Neural cell (in vitro differentiated cells): ENCODE measurements at regions not wholly inside any gene's neighbourhood (a gene's known extent, or its start where the extent isn't known, plus 50 kb on each side); places are given as distances from the start of the nearest gene placed in this dataset.

Source experiments
- H2AFZ ChIP-seq: fragments of 200-600, 300-800 bp; sonication (generic), shearing (Covaris generic); 2 replicates; pipeline ENCODE4 v1.6.0; 2014; ENCODE audit warnings: low read depth, mild to moderate bottlenecking, antibody characterized with exemption, low read length, moderate library complexity
- H3F3A ChIP-seq: fragments of 200-600 bp; shearing (Covaris generic); 2 replicates; pipeline ENCODE4 v1.6.1; 2016; ENCODE audit warnings: mild to moderate bottlenecking, moderate library complexity, mixed read lengths, antibody characterized with exemption, low read length; ENCODE audit not compliant: insufficient read depth, poor library complexity, severe bottlenecking
- H3K27ac ChIP-seq: fragments of 200-600, 300-800 bp; sonication (generic), shearing (Covaris generic); 2 replicates; pipeline ENCODE4 v1.5.1; 2014; ENCODE audit warnings: mild to moderate bottlenecking, low read length, moderate library complexity
- H3K27me3 ChIP-seq: fragments of 300-800, 200-600 bp; sonication (generic), shearing (Covaris generic); 2 replicates; pipeline ENCODE4 v1.6.0; 2014; ENCODE audit warnings: mild to moderate bottlenecking, low read depth, low read length, moderate library complexity; ENCODE audit not compliant: insufficient read depth
- H3K36me3 ChIP-seq: fragments of 300-800, 200-600 bp; sonication (generic), shearing (Covaris generic); 2 replicates; pipeline ENCODE4 v1.5.1; 2014; ENCODE audit warnings: mild to moderate bottlenecking, antibody characterized with exemption, low read length, moderate library complexity; ENCODE audit not compliant: insufficient read depth
- H3K4me2 ChIP-seq: fragments of 300-800, 200-600 bp; sonication (generic), shearing (Covaris generic); 2 replicates; pipeline ENCODE4 v1.6.0; 2014; ENCODE audit warnings: mild to moderate bottlenecking, low read length
- H3K4me3 ChIP-seq: fragments of 300-800, 200-600 bp; sonication (generic), shearing (Covaris generic); 2 replicates; pipeline ENCODE4 v1.5.1; 2014; ENCODE audit warnings: mild to moderate bottlenecking, low read length, moderate library complexity
- H3K79me2 ChIP-seq: fragments of 200-600 bp; shearing (Covaris generic); replicated peaks from 2 replicates; pipeline ENCODE4 v1.6.0; 2014; ENCODE audit warnings: mild to moderate bottlenecking, low read length, moderate library complexity; ENCODE audit not compliant: insufficient read depth
- H3K9ac ChIP-seq: fragments of 300-800, 200-600 bp; sonication (generic), shearing (Covaris generic); 2 replicates; pipeline ENCODE4 v1.6.1; 2016; ENCODE audit warnings: mild to moderate bottlenecking, low read length, mixed read lengths
- H3K9me2 ChIP-seq: fragments of 200-600 bp; shearing (Covaris generic); 2 replicates; pipeline ENCODE4 v1.6.1; 2016; ENCODE audit warnings: mild to moderate bottlenecking, low read length, mixed read lengths; ENCODE audit not compliant: insufficient read depth
- H3K9me3 ChIP-seq: fragments of 200-600, 300-800 bp; sonication (generic), shearing (Covaris generic); 2 replicates; pipeline ENCODE4 v1.6.1; 2016; ENCODE audit warnings: mild to moderate bottlenecking, mixed run types, low read length, moderate library complexity, mixed read lengths
- H4K20me1 ChIP-seq: fragments of 200-600 bp; shearing (Covaris generic); 2 replicates; pipeline ENCODE4 v1.6.1; 2016; ENCODE audit warnings: mild to moderate bottlenecking, mixed run types; ENCODE audit not compliant: insufficient read depth
- EP300 ChIP-seq: fragments of 450-650 bp; conservative IDR thresholded peaks from 2 replicates; pipeline ENCODE4 v1.6.1; 2014; ENCODE audit warnings: antibody characterized with exemption, mild to moderate bottlenecking, moderate library complexity; ENCODE audit not compliant: poor library complexity, severe bottlenecking
- EZH2 ChIP-seq: fragments of 200-600, 300-800 bp; shearing (Covaris generic), sonication (generic); IDR thresholded peaks from 2 replicates; pipeline ENCODE4 v1.6.1; 2014; ENCODE audit warnings: antibody characterized with exemption, low read length, borderline replicate concordance, mild to moderate bottlenecking; ENCODE audit not compliant: insufficient read depth, poor library complexity, severe bottlenecking
- MXI1 ChIP-seq: fragments of 450-650 bp; conservative IDR thresholded peaks from 2 replicates; pipeline ENCODE4 v1.6.1; 2014; ENCODE audit warnings: antibody characterized with exemption, mild to moderate bottlenecking; ENCODE audit not compliant: poor library complexity, severe bottlenecking
- POLR2AphosphoS5 ChIP-seq: IDR thresholded peaks from 2 replicates; pipeline ENCODE4 v1.6.1; 2012
- RAD21 ChIP-seq: fragments of 450-650 bp; conservative IDR thresholded peaks from 2 replicates; pipeline ENCODE4 v1.6.1; 2014; ENCODE audit warnings: antibody characterized with exemption, mild to moderate bottlenecking, moderate library complexity
- SMC3 ChIP-seq: fragments of 450-650 bp; conservative IDR thresholded peaks from 2 replicates; pipeline ENCODE4 v1.6.1; 2014; ENCODE audit warnings: antibody characterized with exemption, mild to moderate bottlenecking, moderate library complexity; ENCODE audit not compliant: poor library complexity
- TAF1 ChIP-seq: IDR thresholded peaks from 2 replicates; pipeline ENCODE4 v1.6.1; 2012; ENCODE audit warnings: low read depth
- TF ChIP-seq, protein P1 (sequence below): IDR thresholded peaks from 2 replicates; pipeline ENCODE4 v1.6.1; 2012; ENCODE audit warnings: borderline replicate concordance
- TF ChIP-seq, protein P2 (sequence below): fragments of 450-650 bp; IDR thresholded peaks from 2 replicates; pipeline ENCODE4 v1.5.1; 2014; ENCODE audit warnings: antibody characterized with exemption, mild to moderate bottlenecking, moderate library complexity; ENCODE audit not compliant: poor library complexity, severe bottlenecking

DNA sequence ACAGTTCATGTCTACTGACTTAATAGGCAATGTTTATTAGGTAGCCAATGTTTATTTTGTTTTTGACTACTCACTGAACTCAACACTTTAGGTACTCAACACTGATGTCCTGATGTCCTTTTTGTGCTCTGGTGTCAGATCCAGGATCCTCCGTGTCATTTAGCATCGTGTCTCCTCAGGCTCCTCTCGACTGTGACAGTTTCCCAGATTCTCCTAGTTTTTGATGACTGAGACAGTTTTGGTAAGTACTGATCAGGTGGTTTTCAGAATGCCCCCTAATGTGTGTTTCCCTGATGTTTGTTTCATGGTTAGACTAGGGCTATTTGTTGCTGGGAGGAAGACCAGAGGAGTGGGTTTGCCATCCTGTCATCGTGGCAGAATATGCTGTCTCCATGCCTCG lies 719.7 kb upstream of the SOX11 start:
- no peak overlapping the region for H3K4me2 ChIP-seq
- no peak overlapping the region for H3K27ac ChIP-seq
- no peaks in the 10 kb centered on the region for H3K79me2 ChIP-seq
- no peaks in the 10 kb centered on the region for H3K27me3 ChIP-seq
- no peaks in the 10 kb centered on the region for H3K36me3 ChIP-seq
- no peak overlapping the region for H2AFZ ChIP-seq
- H3K9ac ChIP-seq, result no peak overlapping the region
- H3K4me3 ChIP-seq, result no peak overlapping the region
- no peaks in the 10 kb centered on the region for H3K9me2 ChIP-seq
- H3F3A ChIP-seq, result no peaks in the 10 kb centered on the region
- no peaks in the 10 kb centered on the region for H3K9me3 ChIP-seq
- TF ChIP-seq, protein P1, sequence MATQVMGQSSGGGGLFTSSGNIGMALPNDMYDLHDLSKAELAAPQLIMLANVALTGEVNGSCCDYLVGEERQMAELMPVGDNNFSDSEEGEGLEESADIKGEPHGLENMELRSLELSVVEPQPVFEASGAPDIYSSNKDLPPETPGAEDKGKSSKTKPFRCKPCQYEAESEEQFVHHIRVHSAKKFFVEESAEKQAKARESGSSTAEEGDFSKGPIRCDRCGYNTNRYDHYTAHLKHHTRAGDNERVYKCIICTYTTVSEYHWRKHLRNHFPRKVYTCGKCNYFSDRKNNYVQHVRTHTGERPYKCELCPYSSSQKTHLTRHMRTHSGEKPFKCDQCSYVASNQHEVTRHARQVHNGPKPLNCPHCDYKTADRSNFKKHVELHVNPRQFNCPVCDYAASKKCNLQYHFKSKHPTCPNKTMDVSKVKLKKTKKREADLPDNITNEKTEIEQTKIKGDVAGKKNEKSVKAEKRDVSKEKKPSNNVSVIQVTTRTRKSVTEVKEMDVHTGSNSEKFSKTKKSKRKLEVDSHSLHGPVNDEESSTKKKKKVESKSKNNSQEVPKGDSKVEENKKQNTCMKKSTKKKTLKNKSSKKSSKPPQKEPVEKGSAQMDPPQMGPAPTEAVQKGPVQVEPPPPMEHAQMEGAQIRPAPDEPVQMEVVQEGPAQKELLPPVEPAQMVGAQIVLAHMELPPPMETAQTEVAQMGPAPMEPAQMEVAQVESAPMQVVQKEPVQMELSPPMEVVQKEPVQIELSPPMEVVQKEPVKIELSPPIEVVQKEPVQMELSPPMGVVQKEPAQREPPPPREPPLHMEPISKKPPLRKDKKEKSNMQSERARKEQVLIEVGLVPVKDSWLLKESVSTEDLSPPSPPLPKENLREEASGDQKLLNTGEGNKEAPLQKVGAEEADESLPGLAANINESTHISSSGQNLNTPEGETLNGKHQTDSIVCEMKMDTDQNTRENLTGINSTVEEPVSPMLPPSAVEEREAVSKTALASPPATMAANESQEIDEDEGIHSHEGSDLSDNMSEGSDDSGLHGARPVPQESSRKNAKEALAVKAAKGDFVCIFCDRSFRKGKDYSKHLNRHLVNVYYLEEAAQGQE, result no peak
- TF ChIP-seq RAD21, result no peak
- TF ChIP-seq, protein P2, sequence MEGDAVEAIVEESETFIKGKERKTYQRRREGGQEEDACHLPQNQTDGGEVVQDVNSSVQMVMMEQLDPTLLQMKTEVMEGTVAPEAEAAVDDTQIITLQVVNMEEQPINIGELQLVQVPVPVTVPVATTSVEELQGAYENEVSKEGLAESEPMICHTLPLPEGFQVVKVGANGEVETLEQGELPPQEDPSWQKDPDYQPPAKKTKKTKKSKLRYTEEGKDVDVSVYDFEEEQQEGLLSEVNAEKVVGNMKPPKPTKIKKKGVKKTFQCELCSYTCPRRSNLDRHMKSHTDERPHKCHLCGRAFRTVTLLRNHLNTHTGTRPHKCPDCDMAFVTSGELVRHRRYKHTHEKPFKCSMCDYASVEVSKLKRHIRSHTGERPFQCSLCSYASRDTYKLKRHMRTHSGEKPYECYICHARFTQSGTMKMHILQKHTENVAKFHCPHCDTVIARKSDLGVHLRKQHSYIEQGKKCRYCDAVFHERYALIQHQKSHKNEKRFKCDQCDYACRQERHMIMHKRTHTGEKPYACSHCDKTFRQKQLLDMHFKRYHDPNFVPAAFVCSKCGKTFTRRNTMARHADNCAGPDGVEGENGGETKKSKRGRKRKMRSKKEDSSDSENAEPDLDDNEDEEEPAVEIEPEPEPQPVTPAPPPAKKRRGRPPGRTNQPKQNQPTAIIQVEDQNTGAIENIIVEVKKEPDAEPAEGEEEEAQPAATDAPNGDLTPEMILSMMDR, result no peak
- no peak for TF ChIP-seq EP300
- no peak for TF ChIP-seq EZH2
- no peak for TF ChIP-seq SMC3
- TF ChIP-seq MXI1, result no peak
- no peak for TF ChIP-seq TAF1
- no peak for TF ChIP-seq POLR2AphosphoS5
- H4K20me1 ChIP-seq, result no peaks in the 10 kb centered on the region

DNA sequence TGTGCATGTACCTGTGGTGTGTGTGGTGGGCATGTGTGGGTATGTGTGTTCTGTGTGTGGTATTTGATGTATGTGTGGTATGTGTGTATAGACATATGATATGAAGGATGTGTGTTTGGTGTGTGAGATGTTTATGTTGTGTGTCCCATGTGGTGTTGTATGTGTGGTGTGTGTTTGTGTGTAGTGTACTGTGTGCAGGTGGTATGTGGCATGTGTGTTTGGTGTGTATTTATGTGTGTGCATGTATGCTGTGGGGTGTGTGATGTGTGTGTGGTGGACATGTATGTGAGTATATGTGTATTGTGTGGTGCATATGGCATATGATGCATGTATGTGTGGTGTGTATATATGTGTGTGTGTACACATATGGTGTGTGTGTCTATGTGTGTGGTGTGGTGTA lies 718.8 kb upstream of the SOX11 start:
- H3K9me2 ChIP-seq, result no peaks in the 10 kb centered on the region
- no peak overlapping the region for H3K9ac ChIP-seq
- H3K27me3 ChIP-seq, result no peaks in the 10 kb centered on the region
- no peak overlapping the region for H3K4me3 ChIP-seq
- no peak overlapping the region for H3K27ac ChIP-seq
- H3K9me3 ChIP-seq, result no peaks in the 10 kb centered on the region
- H3K79me2 ChIP-seq, result no peaks in the 10 kb centered on the region
- no peak overlapping the region for H2AFZ ChIP-seq
- no peak overlapping the region for H3K4me2 ChIP-seq
- no peaks in the 10 kb centered on the region for H3F3A ChIP-seq
- no peaks in the 10 kb centered on the region for H4K20me1 ChIP-seq
- TF ChIP-seq POLR2AphosphoS5, result no peak
- TF ChIP-seq, protein P2, result no peak
- no peaks in the 10 kb centered on the region for H3K36me3 ChIP-seq
